PFSK-1 (cell line): ENCODE measurements at regions not wholly inside any gene's neighbourhood (a gene's known extent, or its start where the extent isn't known, plus 50 kb on each side); places are given as distances from the start of the nearest gene placed in this dataset.

Source experiments
- FOXP2 ChIP-seq: optimal IDR thresholded peaks from 2 replicates; pipeline ENCODE3; 2011; ENCODE audit warnings: borderline replicate concordance, control low read depth, inconsistent platforms; ENCODE audit not compliant: insufficient read depth; ENCODE audit errors: extremely low read length, extremely low read depth
- POLR2AphosphoS5 ChIP-seq: IDR thresholded peaks from 2 replicates; pipeline ENCODE4 v1.6.1; 2012; ENCODE audit warnings: low read depth, mild to moderate bottlenecking, control low read depth, low read length, moderate library complexity
- REST ChIP-seq, 2 experiments: IDR thresholded peaks; 2 replicates each; pipeline versions ENCODE4 v1.6.1 to v1.8.0; 2011 to 2012; ENCODE audit warnings: low read depth in 2 of 2, low read length in 2 of 2, control low read depth in 1 of 2, inconsistent platforms in 1 of 2, mild to moderate bottlenecking in 1 of 2, moderate library complexity in 1 of 2; ENCODE audit not compliant: insufficient read depth in 1 of 2
- SIN3A ChIP-seq: IDR thresholded peaks from 2 replicates; pipeline ENCODE4 v1.6.1; 2012; ENCODE audit warnings: mild to moderate bottlenecking, low read length, moderate library complexity, borderline replicate concordance; ENCODE audit not compliant: insufficient read depth
- TAF1 ChIP-seq: IDR thresholded peaks from 2 replicates; pipeline ENCODE4 v1.6.1; 2012; ENCODE audit warnings: low read length, control low read depth, borderline replicate concordance; ENCODE audit not compliant: insufficient read depth

DNA sequence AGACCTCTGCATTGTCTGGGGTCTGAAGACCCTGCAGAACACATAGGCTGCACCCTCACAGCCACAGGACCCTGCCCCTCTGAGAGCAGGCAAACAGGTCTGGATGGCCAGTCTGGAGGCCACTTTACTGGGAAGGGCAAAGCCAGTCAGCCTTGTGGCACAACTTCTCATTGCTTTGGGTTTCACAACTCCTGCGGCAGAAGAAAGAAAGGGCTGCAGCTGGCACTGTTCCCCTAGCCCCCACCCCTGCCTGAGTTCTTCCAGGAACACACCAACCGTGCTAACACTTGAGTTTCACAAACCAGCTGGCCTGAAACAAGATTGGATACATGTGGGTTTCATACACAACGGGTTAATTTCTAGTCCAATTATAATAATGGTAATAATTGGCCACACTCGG is 276.5 kb upstream of the MGAT5 start:
- TF ChIP-seq POLR2AphosphoS5 (no peak), SIN3A (no peak), TAF1 (no peak), FOXP2 (no peak), REST (IDR thresholded peaks at IDR 0.05; ENCODE audit: insufficient read depth in 1 of 2, low read depth in 2 of 2, low read length in 2 of 2) (no peak)

DNA sequence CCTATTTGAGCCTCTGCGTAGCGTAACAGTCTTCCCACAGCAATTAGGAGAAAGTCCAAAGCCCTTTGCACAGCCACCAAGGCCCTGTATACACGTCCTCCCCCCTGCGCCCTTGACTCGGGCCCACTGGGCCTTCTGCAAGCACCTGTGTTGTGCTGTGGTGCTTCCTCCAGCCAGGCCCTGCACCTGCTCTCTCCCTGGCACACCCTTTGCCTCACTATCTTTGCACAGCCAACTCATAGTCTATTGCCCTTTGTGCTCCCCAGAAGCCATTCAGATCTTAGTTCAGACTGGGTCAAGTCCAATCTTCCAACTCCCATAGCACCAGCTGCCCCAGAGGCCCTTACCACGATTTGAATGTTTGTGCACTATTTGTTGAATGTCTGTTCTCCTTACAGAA is 271.6 kb upstream of the MGAT5 start:
- TF ChIP-seq TAF1 (no peak), FOXP2 (no peak), REST (IDR thresholded peaks at IDR 0.05; ENCODE audit: insufficient read depth in 1 of 2, low read depth in 2 of 2, low read length in 2 of 2) (no peak), SIN3A (no peak), POLR2AphosphoS5 (no peak)

- TF ChIP-seq TAF1 (no peak), POLR2AphosphoS5 (no peak), SIN3A (no peak), REST (IDR thresholded peaks at IDR 0.05; ENCODE audit: insufficient read depth in 1 of 2, low read depth in 2 of 2, low read length in 2 of 2) (no peak), FOXP2 (no peak)
Observed at GRCh38 chr2:133985563-133985962, 268.3 kb upstream of the MGAT5 start.

DNA sequence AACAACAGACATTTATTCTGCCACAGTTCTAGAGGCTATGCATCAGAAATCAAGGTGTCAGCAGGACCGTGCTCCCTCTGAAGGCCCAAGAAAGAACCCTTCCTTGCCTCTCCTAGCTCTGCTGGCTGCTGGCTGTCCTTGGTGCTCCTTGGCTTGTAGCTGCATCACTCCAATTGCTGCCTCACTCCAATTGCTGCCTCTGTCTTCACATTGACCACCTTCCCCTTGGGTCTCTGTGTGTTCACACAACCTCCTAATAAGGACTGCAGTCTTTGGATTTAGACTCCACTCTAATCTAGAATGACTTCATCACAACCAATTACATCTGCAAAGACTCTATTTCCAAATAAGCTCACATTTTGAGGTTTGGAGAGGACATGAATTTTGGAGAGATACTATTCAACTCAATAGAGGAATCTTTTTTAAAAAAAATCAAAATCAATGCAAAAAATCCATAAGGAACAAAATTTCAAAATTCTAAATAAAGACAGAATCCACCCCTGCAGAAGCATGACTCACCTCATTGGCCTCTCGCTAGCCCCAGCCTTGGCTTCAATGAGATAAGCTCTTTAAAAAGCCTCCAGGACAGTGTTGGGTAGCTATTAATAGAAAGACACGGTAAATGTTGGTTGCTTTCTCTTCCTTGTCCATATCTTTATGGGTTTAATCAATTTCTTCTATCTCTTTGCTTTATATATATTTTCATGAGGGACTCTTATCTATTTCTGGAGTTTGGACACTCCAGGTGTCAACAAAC is 267.6 kb upstream of the MGAT5 start:
- TF ChIP-seq FOXP2 (no peak), TAF1 (no peak), REST (IDR thresholded peaks at IDR 0.05; ENCODE audit: insufficient read depth in 1 of 2, low read depth in 2 of 2, low read length in 2 of 2) (no peak), SIN3A (no peak), POLR2AphosphoS5 (no peak)
